Liver (tissue), 8 donors: ENCODE measurements at regions not wholly inside any gene's neighbourhood (a gene's known extent, or its start where the extent isn't known, plus 50 kb on each side); places are given as distances from the start of the nearest gene placed in this dataset.

Source experiments
- DNase-seq: peaks from one replicate; pipeline ENCODE4 v3.0.0-alpha.2; 2017; ENCODE audit warnings: low spot score
- H3K27ac ChIP-seq, 2 donors: one replicate each; pipeline ENCODE4 v1.7.0; 2013; ENCODE audit warnings: inconsistent platforms in 2 of 2, low read length in 2 of 2, control low read depth in 1 of 2, low read depth in 1 of 2, mild to moderate bottlenecking in 1 of 2
- H3K27me3 ChIP-seq, 4 donors: one replicate each; pipeline versions ENCODE4 v1.6.1 to v1.7.0; 2013; ENCODE audit warnings: low read length in 3 of 4, inconsistent platforms in 1 of 4, mild to moderate bottlenecking in 1 of 4, moderate library complexity in 1 of 4; ENCODE audit not compliant: control insufficient read depth in 4 of 4, insufficient read depth in 4 of 4
- H3K36me3 ChIP-seq, 4 donors: one replicate each; pipeline versions ENCODE4 v1.6.1 to v1.7.0; 2013; ENCODE audit warnings: low read length in 3 of 4, mild to moderate bottlenecking in 3 of 4, low read depth in 1 of 4, moderate library complexity in 1 of 4; ENCODE audit not compliant: control insufficient read depth in 4 of 4, insufficient read depth in 3 of 4
- H3K4me1 ChIP-seq, 4 donors: one replicate each; pipeline versions ENCODE4 v1.6.1 to v1.7.0; 2013; ENCODE audit warnings: low read length in 3 of 4, mild to moderate bottlenecking in 3 of 4, moderate library complexity in 1 of 4; ENCODE audit not compliant: control insufficient read depth in 4 of 4, insufficient read depth in 4 of 4
- H3K4me3 ChIP-seq, 3 donors: one replicate each; pipeline versions ENCODE4 v1.6.1 to v1.7.0; 2013; ENCODE audit warnings: low read length in 3 of 3, control low read depth in 1 of 3, low read depth in 1 of 3, mild to moderate bottlenecking in 1 of 3
- H3K9ac ChIP-seq, 2 donors: one replicate each; pipeline ENCODE4 v1.7.0; 2013; ENCODE audit warnings: low read length in 2 of 2, mild to moderate bottlenecking in 2 of 2, moderate library complexity in 2 of 2, control low read depth in 1 of 2, low read depth in 1 of 2
- H3K9me3 ChIP-seq, 4 donors: one replicate each; pipeline versions ENCODE4 v1.6.1 to v1.7.0; 2013; ENCODE audit warnings: low read length in 3 of 4; ENCODE audit not compliant: control insufficient read depth in 4 of 4
- EGR1 ChIP-seq, 2 donors: IDR thresholded peaks; 2 replicates each; pipeline ENCODE4 v1.6.1; 2016 to 2018; ENCODE audit warnings: antibody characterized with exemption in 2 of 2, low read depth in 2 of 2
- FOXA1 ChIP-seq: IDR thresholded peaks from 2 replicates; pipeline ENCODE4 v1.6.1; 2016; ENCODE audit warnings: antibody characterized with exemption
- GABPA ChIP-seq, 2 donors: IDR thresholded peaks in 1 of 2; conservative IDR thresholded peaks in 1 of 2; 2 replicates each; pipeline ENCODE4 v1.6.1; 2016; ENCODE audit warnings: antibody characterized with exemption in 2 of 2, mild to moderate bottlenecking in 1 of 2, moderate library complexity in 1 of 2
- HNF4G ChIP-seq: IDR thresholded peaks from 2 replicates; pipeline ENCODE4 v1.6.1; 2016; ENCODE audit warnings: antibody characterized with exemption
- JUND ChIP-seq, 2 donors: IDR thresholded peaks; 2 replicates each; pipeline ENCODE4 v1.6.1; 2016; ENCODE audit warnings: antibody characterized with exemption in 2 of 2
- NR2F2 ChIP-seq: IDR thresholded peaks from 2 replicates; pipeline ENCODE4 v1.6.1; 2016; ENCODE audit warnings: antibody characterized with exemption
- RAD21 ChIP-seq, 2 donors: IDR thresholded peaks; 2 replicates each; pipeline ENCODE4 v1.6.1; 2016; ENCODE audit warnings: antibody characterized with exemption in 2 of 2, mild to moderate bottlenecking in 2 of 2
- RXRA ChIP-seq, 2 donors: IDR thresholded peaks; 2 replicates each; pipeline ENCODE4 v1.6.1; 2017 to 2018; ENCODE audit warnings: antibody characterized with exemption in 2 of 2, mild to moderate bottlenecking in 1 of 2
- SP1 ChIP-seq: IDR thresholded peaks from 2 replicates; pipeline ENCODE4 v1.6.1; 2018; ENCODE audit warnings: antibody characterized with exemption, mild to moderate bottlenecking
- TAF1 ChIP-seq: conservative IDR thresholded peaks from 2 replicates; pipeline ENCODE4 v1.6.1; 2016; ENCODE audit warnings: antibody characterized with exemption, mild to moderate bottlenecking
- YY1 ChIP-seq: IDR thresholded peaks from 2 replicates; pipeline ENCODE4 v1.6.1; 2016; ENCODE audit warnings: antibody characterized with exemption, mild to moderate bottlenecking
- WGBS: extraction: QIAGEN DNeasy Blood & Tissue Kit; methylation state at CpG from one replicate; pipeline ENCODE4 v1.1.7; 2013; 5-methylcytosine and 5-hydroxymethylcytosine counted together
- TF ChIP-seq, protein P1 (sequence below): IDR thresholded peaks from 2 replicates; pipeline ENCODE4 v1.6.1; 2016; ENCODE audit warnings: antibody characterized with exemption, mild to moderate bottlenecking
- TF ChIP-seq, protein P2 (sequence below): fragments of 150-350 bp; IDR thresholded peaks from 2 replicates; pipeline ENCODE4 v1.5.1; 2017; ENCODE audit warnings: improper control_type of control experiment, low read depth, low read length; ENCODE audit not compliant: missing input control
- TF ChIP-seq, protein P3 (sequence below): IDR thresholded peaks from 2 replicates; pipeline ENCODE4 v1.6.1; 2016; ENCODE audit warnings: antibody characterized with exemption
- TF ChIP-seq, protein P4 (sequence below): IDR thresholded peaks from 2 replicates; pipeline ENCODE4 v1.6.1; 2016; ENCODE audit warnings: antibody characterized with exemption
- TF ChIP-seq, protein P5 (sequence below): IDR thresholded peaks from 2 replicates; pipeline ENCODE4 v1.6.1; 2016; ENCODE audit warnings: antibody characterized with exemption
- donor health status: healthy.
- donor health status: healthy.
- donor health status: healthy.
- donor health status: healthy.
- donor health status: healthy.

DNA sequence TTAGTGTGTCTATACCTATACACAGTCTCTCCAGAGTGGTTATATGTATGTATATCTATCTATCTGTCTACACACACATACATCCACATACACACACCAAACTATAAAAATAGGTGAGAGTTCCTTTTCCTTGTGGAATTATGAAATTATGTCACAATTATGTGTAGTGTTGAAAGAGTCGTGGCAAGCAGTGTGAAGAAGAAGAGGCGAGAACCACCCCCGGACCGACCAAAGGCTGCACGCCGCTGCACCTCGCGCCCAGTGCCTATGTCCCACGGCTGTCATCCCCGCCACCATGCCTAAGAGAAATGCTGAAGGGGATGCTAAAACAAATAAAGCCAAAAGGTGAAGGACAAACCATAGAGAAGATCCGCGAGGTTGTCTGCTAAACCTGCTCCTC, 95.0 kb upstream of the RAP2B start:
- no peak overlapping the region for H3K4me3 ChIP-seq
- no peak overlapping the region for H3K27ac ChIP-seq
- H3K9me3 ChIP-seq, result no peaks in the 10 kb centered on the region
- peaks cover 0 to 2% (median 0%) of the 10 kb centered on the region in 4 donors for H3K27me3 ChIP-seq
- H3K9ac ChIP-seq, result no peak overlapping the region
- H3K4me1 ChIP-seq, result no peaks in the 10 kb centered on the region
- TF ChIP-seq, protein P1, sequence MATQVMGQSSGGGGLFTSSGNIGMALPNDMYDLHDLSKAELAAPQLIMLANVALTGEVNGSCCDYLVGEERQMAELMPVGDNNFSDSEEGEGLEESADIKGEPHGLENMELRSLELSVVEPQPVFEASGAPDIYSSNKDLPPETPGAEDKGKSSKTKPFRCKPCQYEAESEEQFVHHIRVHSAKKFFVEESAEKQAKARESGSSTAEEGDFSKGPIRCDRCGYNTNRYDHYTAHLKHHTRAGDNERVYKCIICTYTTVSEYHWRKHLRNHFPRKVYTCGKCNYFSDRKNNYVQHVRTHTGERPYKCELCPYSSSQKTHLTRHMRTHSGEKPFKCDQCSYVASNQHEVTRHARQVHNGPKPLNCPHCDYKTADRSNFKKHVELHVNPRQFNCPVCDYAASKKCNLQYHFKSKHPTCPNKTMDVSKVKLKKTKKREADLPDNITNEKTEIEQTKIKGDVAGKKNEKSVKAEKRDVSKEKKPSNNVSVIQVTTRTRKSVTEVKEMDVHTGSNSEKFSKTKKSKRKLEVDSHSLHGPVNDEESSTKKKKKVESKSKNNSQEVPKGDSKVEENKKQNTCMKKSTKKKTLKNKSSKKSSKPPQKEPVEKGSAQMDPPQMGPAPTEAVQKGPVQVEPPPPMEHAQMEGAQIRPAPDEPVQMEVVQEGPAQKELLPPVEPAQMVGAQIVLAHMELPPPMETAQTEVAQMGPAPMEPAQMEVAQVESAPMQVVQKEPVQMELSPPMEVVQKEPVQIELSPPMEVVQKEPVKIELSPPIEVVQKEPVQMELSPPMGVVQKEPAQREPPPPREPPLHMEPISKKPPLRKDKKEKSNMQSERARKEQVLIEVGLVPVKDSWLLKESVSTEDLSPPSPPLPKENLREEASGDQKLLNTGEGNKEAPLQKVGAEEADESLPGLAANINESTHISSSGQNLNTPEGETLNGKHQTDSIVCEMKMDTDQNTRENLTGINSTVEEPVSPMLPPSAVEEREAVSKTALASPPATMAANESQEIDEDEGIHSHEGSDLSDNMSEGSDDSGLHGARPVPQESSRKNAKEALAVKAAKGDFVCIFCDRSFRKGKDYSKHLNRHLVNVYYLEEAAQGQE, result no peak
- TF ChIP-seq RAD21 (IDR thresholded peaks at IDR 0.05), result no peak
- TF ChIP-seq GABPA (IDR thresholded peaks at IDR 0.05 in 1 of 2, conservative IDR thresholded peaks at IDR 0.05 in 1 of 2), result no peak
- TF ChIP-seq, protein P2, sequence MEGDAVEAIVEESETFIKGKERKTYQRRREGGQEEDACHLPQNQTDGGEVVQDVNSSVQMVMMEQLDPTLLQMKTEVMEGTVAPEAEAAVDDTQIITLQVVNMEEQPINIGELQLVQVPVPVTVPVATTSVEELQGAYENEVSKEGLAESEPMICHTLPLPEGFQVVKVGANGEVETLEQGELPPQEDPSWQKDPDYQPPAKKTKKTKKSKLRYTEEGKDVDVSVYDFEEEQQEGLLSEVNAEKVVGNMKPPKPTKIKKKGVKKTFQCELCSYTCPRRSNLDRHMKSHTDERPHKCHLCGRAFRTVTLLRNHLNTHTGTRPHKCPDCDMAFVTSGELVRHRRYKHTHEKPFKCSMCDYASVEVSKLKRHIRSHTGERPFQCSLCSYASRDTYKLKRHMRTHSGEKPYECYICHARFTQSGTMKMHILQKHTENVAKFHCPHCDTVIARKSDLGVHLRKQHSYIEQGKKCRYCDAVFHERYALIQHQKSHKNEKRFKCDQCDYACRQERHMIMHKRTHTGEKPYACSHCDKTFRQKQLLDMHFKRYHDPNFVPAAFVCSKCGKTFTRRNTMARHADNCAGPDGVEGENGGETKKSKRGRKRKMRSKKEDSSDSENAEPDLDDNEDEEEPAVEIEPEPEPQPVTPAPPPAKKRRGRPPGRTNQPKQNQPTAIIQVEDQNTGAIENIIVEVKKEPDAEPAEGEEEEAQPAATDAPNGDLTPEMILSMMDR, result no peak
- TF ChIP-seq EGR1 (IDR thresholded peaks at IDR 0.05; ENCODE audit: low read depth in 2 of 2), result no peak
- no peaks in the 10 kb centered on the region for H3K36me3 ChIP-seq
- WGBS, result 86% methylated on average over 12 of the region's 12 CpGs
- DNase-seq, result no peak

DNA sequence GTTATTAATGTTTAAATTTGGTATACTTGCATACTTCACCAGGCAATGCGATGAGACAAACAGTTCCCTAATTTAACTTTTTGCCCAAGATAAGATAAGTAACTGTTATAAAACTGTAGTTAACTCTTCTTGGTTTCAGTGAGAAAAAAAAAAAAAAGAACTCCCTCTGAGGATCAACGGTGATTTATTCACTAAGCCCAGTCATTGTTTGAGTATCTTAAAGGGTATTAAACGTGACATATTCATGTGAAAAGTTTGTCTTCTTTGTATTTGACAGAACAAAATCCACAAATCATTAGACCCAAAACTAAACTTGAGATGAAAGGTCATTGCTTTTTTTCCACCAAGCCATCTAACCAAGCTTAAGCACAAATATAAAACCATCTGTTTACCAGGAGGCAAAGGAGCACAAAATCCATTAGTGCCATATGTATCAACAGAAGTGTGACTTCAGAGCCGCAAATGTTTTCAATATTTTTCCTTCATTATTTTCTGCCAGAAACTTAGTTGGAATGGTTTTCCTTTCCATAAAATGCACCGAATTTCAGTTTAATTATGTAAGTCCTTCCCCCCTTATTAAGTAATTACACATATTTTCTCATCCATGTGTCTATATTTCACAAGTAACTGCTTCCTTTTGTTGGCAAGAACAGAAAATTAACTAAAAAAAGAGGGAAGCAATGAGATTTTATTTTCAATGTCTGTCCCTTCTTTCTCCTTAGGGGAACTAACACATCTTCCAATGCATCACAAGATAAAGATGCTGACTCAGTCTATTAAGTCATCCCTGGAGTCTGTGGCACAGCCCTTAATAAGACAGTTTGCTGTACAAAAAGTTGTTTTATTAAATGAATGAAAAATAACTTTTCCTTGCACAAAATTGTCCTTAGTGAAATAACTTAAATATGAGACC, 92.2 kb upstream of the RAP2B start:
- no peak overlapping the region for H3K9ac ChIP-seq
- H3K4me3 ChIP-seq, result no peak overlapping the region
- H3K36me3 ChIP-seq, result no peaks in the 10 kb centered on the region
- no peak for DNase-seq
- H3K9me3 ChIP-seq, result no peaks in the 10 kb centered on the region
- WGBS, result 62% methylated on average over 5 of the region's 5 CpGs
- no peaks in the 10 kb centered on the region for H3K4me1 ChIP-seq
- no peak overlapping the region for H3K27ac ChIP-seq
- peaks cover 0 to 2% (median 0%) of the 10 kb centered on the region in 4 donors for H3K27me3 ChIP-seq
- no peak for TF ChIP-seq GABPA (IDR thresholded peaks at IDR 0.05 in 1 of 2, conservative IDR thresholded peaks at IDR 0.05 in 1 of 2)
- no peak for TF ChIP-seq SP1
- no peak for TF ChIP-seq YY1
- TF ChIP-seq TAF1, result no peak
- no peak for TF ChIP-seq HNF4G
- no peak for TF ChIP-seq JUND (IDR thresholded peaks at IDR 0.05)
- no peak for TF ChIP-seq RAD21 (IDR thresholded peaks at IDR 0.05)
- no peak for TF ChIP-seq NR2F2
- TF ChIP-seq EGR1 (IDR thresholded peaks at IDR 0.05; ENCODE audit: low read depth in 2 of 2), result no peak
- TF ChIP-seq, protein P3, sequence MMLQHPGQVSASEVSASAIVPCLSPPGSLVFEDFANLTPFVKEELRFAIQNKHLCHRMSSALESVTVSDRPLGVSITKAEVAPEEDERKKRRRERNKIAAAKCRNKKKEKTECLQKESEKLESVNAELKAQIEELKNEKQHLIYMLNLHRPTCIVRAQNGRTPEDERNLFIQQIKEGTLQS, result no peak
- TF ChIP-seq, protein P1, result no peak
- TF ChIP-seq, protein P4, sequence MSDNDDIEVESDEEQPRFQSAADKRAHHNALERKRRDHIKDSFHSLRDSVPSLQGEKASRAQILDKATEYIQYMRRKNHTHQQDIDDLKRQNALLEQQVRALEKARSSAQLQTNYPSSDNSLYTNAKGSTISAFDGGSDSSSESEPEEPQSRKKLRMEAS, result no peak
- TF ChIP-seq RXRA (IDR thresholded peaks at IDR 0.05), result no peak
- no peak for TF ChIP-seq FOXA1
- TF ChIP-seq, protein P5, sequence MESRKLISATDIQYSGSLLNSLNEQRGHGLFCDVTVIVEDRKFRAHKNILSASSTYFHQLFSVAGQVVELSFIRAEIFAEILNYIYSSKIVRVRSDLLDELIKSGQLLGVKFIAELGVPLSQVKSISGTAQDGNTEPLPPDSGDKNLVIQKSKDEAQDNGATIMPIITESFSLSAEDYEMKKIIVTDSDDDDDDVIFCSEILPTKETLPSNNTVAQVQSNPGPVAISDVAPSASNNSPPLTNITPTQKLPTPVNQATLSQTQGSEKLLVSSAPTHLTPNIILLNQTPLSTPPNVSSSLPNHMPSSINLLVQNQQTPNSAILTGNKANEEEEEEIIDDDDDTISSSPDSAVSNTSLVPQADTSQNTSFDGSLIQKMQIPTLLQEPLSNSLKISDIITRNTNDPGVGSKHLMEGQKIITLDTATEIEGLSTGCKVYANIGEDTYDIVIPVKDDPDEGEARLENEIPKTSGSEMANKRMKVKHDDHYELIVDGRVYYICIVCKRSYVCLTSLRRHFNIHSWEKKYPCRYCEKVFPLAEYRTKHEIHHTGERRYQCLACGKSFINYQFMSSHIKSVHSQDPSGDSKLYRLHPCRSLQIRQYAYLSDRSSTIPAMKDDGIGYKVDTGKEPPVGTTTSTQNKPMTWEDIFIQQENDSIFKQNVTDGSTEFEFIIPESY, result no peak
- TF ChIP-seq, protein P2, result no peak
